Activated CD4-positive, alpha-beta T cell treated with anti-CD3 and anti-CD28 coated beads, Interleukin-2, amount 50 U/mL, for 1 hour (primary cell): ENCODE measurements at regions not wholly inside any gene's neighbourhood (a gene's known extent, or its start where the extent isn't known, plus 50 kb on each side); places are given as distances from the start of the nearest gene placed in this dataset.

Experiments used
- DNase-seq: peaks from one replicate; pipeline ENCODE4 v3.0.0-alpha.2; 2020

DNA sequence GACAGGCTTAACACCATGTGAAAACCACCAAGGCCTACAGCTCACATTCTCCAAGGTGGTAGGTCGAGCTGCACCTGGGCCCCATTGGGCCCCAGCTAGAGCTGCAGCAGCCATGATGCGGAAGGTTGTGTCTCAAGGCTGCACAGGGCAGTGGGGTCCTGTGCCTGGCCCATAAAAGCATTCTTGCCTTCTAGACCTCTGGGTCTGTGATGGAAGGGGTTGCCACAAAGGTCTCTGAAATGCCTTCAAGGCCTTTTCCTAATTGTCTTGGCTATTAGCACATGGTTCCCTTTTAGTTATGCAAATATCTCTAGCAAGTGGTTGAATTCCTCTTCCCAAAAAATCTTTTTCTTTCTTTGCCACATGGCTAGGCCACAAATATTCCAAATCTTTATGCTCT, 52.5 kb upstream of the C11orf58 start:
- DNase-seq: no peak

DNA sequence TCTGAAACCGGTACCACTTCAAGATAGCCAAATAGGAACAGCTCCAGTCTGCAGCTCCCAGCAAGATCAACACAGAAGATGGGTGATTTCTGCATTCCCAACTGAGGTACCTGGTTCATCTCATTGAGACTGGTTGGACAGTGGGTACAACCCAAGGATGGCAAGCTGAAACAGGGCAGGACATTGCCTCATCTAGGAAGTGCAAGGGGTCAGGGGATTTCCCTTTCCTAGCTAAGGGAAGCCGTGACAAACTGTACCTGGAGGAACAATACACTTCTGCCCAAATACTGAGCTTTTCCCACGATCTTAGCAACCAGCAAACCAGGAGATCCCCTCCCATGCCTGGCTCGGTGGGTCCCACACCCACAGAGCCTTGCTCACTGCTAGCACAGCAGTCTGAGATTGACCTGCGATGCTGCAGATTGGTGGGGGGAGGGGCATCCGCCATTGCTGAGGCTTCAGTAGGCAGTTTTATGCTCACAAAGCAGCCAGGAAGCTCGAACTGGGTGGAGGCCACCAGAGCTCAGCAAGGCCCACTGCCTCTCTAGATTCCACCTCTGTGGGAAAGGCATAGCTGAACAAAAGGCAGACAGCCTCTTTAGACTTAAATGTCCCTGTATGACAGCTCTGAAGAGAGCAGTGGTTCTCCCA, 59.9 kb upstream of the C11orf58 start:
- DNase-seq: no peak

DNA sequence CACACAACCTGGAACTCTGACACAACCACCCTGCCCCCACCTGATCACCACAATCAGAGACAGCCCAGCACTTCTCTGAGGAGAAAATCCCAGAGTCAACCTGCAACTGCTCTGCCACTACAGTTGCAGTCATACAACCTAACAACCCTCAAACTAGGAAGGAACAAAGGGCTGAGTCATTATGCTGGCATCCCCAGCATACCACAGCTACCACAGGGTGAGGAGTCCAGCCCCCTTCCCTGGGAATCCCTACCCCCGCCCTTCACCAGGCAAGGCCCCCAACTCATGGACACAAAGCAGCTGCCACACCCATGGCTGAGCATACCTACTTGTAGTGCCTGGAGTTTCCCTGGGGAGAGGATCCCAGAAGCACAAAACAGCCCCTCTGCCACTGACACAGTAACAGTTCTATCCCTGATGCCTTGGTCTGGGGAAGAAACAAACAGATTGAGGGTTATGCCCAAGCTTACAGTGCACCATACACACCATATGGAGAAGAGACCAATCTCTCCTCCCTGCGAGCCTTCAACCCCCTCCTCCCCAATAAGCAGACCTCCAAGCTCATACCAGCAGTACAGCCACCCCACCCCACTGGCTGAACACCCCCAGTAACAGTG, 68.5 kb upstream of the C11orf58 start:
- no peak for DNase-seq

DNA sequence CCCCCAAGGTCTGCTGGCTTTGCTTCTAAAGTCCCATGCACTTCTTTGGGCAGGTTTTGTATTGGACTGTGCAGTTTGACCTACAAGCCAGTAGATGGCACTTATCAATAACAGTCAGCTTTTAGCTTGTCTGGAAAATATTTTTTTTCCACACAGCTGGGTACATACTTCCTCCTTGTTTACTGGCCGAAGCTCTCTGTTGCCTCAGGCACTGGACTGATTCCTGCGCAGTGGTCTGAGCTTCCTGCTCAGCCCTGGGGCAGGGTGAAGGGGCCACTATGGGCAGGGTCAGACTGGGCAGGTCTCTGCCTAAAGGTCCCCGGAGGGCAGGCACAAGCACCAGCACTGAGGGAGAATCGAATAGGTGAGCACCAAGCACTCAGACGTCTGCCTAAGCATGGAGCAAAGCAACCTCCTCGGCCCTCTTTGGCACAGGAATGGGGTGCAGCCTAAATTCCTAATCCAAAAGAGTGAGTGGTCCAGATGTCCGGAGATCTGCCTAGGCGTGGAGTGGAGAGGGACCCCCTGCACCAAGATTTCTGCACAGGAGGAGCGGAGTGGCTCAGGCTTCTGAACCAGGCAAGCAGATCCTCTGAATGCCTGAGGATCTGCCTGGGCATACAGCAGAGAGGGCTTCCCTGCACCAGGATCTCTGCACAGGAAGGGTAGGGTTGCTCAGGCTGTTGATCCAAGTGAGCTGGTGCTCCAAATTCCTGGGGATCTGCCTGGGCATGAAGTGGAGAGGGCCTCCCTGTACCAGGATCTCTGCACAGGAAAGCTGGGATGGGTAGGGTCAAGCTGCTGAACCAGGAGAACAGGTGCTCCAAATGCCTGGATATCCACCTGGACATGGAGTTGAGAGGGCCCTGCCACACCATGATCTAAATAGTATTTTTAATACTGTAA, 105.9 kb upstream of the C11orf58 start:
- no peak for DNase-seq

DNA sequence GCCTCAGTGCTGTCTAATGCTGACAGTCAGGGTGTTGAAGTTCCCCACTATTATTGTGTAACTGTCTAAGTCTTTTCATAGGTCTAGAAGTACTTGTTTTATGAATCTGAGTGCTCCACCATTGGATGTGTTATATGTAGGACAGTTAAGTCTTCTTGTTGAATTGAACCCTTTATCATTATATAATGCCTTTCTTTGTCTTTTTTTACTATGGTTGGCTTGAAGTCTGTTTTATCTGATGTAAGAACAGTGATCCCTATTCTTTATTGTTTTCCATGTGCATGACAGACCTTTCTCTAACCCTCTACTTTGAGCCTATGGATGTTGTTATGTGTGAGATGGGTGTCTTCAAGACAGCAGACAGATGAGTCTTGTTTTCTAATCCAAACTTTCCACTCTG, 107.8 kb upstream of the C11orf58 start:
- DNase-seq: no peak

DNA sequence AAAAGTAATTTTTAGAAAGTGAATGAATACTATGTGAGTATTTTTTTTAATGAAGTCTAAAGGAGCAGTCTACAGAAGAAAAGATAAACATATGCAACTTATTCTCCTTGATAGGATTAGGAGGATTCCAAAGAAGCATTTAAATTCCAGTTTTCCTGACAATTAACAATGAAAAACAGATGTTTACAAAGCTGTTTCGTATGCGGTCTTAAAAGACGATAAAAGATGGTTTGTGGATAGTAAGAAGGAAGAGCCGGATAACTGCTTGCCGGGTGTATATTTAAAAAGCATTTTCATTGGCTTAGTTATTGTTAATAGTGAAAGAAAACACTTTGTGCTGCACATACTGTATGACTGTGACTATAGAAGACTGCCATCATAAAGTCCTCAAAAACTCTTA, 120.0 kb upstream of the C11orf58 start:
- no peak for DNase-seq

DNA sequence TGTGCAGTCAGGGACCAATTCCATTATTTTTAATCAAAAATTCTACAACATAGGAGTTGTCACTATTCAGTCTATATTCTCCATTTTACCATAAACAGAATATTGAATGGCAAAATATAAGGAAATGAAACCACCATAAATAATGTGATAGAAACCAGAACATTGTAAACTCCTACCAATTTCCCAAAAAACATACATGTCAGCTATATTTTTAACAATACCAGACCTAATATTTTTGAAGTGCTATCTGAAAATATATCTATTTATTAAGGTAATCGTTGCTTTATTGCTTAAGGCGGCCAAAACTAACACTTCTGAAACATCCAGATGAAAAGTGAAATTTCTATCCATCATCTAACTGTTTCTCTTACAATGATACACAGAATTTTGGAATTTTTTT, 123.0 kb upstream of the C11orf58 start:
- DNase-seq: no peak

DNA sequence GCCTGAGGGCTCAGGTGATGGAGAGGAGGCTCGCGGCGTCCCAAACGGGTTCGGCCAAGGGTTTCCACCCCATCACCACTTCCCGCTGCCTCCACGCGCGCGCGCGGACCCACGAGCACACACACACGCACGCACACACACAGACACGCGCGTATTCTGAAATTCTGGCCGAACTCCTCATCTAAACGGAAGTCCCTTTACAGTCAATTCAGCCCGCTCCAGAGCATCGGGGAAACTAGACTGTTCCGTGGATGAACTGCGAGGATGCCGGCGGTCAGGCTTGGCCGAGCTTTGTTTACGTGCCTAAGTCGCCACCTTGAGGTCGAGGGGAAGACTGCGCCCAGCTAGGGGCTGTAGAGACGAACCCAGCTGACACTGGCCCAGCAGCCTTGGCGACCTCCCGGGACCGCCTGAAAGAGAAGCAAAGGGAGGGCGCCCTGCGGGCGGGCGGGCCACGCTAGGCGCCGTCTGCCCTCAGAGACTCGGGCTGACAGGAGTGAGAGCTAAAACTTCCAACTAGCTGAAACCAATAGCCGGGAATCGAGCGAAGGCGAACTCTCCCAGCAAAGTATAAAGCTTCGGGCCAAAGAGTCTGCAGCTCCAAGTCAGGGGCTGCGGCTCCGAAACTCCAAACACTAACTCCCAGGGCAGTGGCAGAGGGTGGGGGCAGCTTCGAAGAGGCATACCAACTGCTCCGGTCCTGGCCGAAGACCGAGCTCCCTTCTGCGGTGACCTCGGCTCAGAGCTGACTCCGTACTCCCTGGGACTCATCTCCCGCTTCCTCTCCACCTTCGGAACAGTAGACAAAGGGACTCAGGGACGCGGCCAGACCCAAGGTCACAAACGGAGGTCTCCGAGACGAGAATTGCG, 124.7 kb upstream of the C11orf58 start:
- peak; percentile 50 for DNase-seq

DNA sequence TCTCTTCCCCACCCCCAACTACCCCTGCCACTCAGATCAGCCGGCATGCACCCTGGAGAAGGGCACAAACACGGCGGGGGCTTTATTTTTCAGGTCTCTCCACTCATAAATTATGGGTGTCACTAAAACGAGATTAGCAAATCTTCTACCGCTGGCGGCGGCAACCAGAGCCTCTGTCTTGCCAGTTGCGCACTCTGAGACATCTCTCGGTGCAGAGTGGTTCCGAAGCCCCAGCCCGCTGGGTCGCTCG, 125.3 kb upstream of the C11orf58 start:
- DNase-seq: no peak

DNA sequence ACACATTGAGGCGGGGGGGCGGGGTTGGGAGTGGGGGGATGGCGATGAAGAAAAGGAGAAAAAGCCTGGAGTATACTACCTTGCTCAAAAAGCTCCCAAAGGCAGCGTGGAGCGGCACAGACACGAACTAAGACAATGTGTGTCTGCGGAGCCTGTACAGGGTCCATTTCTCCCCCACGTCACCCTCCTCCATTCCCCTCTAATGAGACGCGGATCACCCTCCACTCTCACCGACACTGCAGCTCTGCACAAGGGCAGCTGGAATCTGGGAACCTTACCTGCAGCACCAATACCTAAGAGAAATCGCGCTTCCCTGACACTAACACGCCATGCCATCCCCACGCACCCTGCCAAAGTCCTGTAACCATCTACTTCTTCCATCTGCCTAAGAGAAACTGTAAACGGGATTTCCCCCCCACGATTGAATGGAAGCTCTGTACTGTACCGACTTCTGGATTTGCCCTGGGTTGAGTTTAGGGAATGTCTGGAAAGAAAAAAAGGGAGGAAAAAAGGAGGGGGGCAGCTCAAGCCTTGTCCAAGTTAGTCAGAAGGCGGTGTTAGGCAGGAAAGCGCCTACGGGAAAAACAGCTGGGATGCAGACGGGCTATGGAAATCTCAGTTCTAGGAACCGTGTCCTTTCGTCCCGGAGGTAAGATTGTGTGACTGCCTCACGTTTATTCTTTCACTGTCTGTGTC, 125.7 kb upstream of the C11orf58 start:
- no peak for DNase-seq

DNA sequence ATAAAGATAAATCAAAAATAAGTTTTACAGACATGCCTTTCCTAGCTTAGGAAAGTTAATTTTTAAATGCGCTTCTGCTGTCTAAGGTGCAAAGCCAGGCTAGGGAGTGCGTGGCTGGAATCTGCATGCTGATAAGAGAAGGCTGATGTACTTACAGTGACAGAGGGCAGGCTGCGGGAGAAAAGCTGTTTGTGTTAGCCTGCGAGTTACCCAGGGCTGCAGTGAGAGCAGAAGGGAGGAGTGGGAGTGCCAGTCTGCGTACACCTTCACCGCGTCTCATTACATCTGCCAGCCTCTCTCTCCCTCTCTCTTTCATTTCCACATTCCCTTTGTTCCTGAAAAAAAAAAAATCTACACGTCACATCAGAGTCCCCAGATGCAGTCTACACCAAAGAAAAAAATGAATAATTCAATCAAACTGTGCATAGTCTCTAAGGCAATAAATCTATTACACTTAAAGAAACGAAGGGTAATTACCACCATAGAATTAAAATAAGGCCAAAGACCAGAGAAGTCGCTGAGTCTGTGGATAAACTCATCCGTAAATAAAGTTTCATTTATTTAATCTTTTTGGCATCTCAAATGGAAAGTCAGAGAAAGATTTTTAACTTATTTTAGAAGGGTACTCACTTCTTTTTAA, 126.4 kb upstream of the C11orf58 start:
- DNase-seq: no peak

DNA sequence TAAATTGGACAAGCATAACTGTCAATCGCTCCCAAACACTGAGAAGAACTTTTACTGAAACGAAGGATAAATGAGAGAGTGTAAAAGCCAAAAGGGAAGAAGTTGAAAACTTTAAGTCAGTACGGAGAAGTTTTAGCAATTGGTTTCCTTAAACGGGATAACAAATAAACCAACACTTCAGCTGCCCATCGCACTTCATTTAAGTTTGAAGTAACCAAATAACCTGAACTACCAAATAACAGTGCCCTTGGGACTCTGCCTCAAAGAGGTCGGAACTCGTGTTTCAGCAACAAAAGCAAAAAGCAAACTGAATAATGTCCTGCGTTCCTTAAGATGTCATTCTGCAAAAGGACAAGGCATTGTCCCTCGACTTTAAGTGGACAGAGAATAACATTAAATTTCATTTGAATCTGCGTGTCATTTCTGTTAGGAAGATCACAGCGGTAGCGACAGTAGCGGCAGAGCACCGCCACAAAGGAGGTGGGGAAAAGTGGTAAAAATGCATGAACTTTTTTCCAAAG, 127.0 kb upstream of the C11orf58 start:
- DNase-seq: no peak

DNA sequence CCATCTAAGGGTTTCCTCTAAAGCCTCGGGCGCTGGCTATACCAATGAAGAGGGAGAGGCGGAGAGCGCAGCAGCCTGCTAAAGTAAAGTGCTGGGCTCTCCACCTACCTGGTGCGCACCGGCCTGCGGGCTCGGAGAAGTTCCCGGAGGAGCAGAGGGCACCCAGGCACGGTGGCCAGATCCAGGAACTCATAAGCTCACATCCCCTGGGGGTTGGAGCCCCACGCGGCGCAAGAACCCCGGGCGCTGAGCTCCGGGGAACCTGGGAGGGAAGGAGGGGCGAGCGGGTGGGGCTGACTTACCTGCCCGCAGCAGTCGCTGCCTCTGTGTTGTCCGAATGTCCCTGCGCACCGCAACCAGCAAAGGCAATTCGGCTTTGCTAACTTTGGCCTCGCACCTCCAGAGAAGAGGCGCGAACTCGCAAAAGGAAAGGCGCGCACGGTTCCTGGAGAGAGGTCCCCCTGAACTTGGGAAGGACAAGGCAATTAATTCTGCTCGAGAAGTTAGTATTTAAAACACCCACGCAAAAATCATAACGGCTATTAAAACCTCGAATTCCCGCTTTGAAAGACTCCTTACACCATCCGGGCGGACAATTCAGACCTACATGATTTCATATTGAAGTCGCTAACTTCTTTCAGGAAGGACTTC, 127.6 kb upstream of the C11orf58 start:
- no peak for DNase-seq

DNA sequence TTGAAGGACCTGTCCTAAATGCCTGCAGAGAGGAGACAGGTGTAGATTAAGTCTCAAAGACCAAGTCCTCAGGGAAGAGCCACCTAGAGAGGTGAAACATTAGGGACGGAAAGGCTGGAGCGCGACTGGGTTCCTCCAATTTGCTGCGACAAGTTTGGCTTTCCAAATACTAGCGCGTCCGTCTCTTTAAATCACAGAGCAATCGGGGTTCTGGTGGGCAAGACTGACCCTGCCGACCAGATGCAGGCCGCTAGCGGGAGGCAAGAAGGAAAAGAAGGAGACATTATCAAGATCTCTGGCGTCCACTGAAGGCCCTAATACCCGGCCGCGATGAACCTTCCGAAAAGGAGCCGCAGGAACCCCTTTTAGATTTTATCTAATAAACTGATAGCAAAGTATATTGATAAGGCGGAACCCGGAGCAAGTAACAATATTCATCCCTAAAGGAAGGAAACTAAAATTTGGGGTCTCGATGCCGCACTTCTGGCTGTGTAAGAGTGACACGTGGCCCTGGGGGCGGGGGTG, 128.2 kb upstream of the C11orf58 start:
- no peak for DNase-seq

DNA sequence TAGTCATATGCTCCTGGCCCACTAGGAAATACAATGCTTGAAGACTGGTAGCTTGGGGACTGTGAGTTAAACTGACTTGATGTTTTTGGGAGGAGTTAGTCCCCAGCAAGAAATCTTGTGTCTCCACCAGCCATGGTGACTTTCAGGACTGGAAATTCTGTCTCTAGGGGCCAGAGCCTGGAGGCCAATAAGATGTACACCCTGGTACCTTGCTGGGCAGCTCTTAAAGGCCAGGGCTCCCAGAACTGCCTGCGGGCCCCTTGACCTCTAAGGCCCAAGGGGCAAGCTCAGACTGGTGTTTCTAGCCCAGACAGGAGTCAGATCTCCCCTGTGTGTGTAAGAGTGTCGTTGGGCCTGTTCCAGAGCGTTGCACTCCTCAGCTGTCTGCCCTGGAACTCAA, 128.7 kb upstream of the C11orf58 start:
- no peak for DNase-seq

DNA sequence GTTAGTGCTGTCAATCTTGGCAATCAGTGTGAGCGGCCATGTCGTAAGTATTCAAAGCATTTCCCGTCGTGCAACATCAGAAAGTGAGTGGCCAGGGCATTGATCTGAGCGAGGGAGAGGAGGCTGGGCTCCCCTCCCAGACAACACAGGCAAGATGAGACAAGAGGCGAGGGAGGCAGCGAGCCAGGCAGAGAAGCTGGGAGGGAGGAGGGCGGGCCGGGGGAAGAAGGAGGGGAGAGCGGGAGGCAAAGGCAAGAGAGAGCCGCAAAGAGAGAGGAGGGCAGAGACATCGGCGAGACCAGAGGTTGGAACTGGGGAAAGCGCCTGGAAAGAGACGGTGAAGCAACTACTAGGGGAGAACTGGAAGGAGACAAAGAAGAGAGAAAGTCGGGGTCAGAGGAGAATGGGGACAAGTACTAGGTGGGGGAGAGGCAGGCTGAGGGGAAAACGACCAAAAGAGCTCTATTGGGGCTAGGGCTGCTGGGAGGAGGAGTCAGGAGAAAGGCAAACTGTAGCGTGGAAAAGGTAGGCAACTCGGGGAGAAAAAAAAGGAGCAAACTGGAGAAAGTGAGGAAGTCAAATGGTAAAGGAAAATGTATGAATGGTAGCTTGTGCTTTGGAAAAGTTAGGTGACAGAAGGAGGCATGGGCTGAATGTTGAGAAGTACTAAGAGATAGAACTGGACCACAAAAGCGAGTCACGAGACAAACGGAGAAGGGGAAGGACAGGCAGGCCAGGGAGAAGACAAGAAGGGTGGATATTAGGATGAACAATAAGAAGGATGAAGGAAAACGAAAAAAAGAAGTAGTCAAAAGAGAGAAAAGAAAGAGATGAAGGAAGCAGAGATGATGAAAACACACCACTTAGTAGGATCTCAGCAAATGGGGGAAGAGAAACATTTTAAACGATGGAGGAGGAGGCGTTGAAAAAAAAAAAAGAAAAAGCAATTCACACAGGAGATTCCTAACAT, 130.5 kb upstream of the C11orf58 start:
- no peak for DNase-seq

DNA sequence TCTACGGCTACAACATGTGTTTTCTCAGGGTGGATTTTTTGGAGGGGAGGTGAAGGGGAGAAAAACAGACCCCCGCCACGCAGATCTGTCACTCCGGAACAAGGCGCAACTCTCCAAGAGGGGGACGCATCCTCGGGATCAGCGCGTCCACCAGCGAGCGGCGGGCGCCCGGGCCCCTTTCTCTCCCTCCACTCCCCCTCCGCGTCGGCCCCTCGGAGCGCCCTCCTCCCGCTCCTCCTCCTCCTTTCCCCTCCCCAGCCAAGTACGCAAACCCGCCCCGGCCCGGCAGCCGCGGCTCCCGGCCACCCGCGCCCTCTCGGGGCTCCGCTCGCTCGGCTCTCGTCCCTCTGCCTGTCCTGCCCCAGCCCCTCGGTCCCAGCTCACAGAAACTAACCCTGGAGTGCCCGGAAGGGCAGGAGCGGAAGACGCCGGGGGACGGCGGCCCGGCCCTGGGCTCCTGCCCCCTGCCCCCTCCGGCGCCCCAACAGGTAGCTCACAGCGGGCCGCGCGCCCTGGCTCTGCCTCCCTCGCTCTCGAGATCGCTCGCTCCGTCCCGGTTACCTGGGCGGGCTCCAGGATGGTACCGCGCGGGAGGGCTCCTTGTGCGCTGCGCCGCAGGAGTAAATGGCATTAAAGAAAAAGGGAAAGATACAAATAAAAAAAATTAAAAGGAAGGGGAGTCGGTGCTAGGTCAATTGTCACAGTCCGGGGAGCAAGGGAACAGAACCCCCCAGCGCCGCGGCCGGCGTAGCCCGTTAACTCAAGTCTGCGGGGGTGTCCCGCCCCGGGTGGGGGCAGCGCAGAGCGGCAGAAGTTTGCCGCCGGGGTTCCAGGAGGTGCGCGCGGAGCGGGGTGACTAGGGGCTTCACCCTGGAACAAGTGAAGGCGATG, 131.4 kb upstream of the C11orf58 start:
- no peak for DNase-seq

DNA sequence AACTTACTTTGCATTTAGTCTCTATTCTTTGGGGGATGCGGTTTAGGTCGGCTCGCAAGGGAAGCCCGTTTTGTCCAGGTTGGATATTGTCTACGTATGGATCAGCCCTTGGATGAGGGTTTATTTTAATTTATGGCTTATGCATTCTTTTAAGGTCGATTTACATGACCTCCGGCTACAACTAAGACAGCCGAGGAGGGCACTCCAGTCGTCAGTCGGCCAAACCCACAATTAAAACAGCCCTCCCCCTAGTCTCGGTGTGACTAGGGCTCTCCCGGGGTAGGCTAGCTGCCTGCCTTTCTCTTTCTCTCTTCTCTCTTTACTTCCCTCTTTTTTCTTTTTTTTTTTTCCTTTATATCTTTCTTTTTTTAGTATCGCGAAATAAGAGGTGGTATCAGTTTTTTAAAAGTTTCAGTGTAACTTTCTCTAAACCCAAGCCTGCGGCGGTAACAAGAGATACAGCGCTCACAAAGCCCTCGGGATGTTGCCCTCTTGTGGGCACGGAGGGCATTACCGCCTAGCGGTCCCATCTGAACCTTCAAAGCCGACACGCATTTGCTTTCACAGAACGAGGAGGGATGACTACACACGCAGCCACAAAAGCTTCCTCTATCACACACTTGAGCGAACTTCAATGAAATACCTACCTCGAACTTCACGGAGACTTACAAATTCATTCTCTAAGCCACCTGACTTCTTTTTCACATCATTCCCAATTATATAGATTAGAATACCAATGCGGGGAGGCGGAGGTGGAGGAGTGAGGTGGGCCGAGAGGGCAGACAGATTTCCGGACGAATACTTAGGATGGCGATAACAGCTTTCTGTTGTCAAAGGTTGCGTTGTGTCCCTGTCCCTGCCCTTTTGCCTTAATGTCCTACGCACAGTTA, 132.3 kb upstream of the C11orf58 start:
- DNase-seq: peak; percentile 79
